GM18517 (cell line): ENCODE measurements at regions not wholly inside any gene's neighbourhood (a gene's known extent, or its start where the extent isn't known, plus 50 kb on each side); places are given as distances from the start of the nearest gene placed in this dataset.

Experiments used
- ATAC-seq: cut with Tn5 transposase; IDR thresholded peaks from one replicate; pipeline ENCODE4 v1.9.1; 2021; ENCODE audit warnings: mild to moderate bottlenecking, moderate library complexity; ENCODE audit not compliant: unreplicated experiment

GRCh38 chr10:129106314-129106713 lies 360.7 kb upstream of the MGMT start:
- ATAC-seq: no peak

GRCh38 chr10:129107525-129107924 lies 359.5 kb upstream of the MGMT start:
- ATAC-seq: no peak

- no peak for ATAC-seq
These were observed 358.7 kb upstream of the MGMT start for GRCh38 chr10:129108378-129108777.

GRCh38 chr10:129108994-129109393 lies 358.0 kb upstream of the MGMT start:
- no peak for ATAC-seq

GRCh38 chr10:129110780-129111179 lies 356.3 kb upstream of the MGMT start:
- no peak for ATAC-seq

- ATAC-seq: no peak
These were observed 355.1 kb upstream of the MGMT start for GRCh38 chr10:129111922-129112321.

- no peak for ATAC-seq
These were observed 352.5 kb upstream of the MGMT start for GRCh38 chr10:129114588-129114987.

GRCh38 chr10:129116371-129116770 lies 350.7 kb upstream of the MGMT start:
- ATAC-seq: no peak

- ATAC-seq: no peak
These were observed 346.6 kb upstream of the MGMT start for GRCh38 chr10:129120441-129120840.

- no peak for ATAC-seq
These were observed 344.2 kb upstream of the MGMT start for GRCh38 chr10:129122846-129123245.

GRCh38 chr10:129123428-129123827 lies 343.6 kb upstream of the MGMT start:
- no peak for ATAC-seq

GRCh38 chr10:129126982-129127381 lies 340.1 kb upstream of the MGMT start:
- no peak for ATAC-seq

GRCh38 chr10:129131457-129132132 lies 335.4 kb upstream of the MGMT start:
- no peak for ATAC-seq

- no peak for ATAC-seq
These were observed 333.2 kb upstream of the MGMT start for GRCh38 chr10:129133856-129134255.

GRCh38 chr10:129134371-129134770 lies 332.7 kb upstream of the MGMT start:
- ATAC-seq: no peak

GRCh38 chr10:129135624-129136023 lies 331.4 kb upstream of the MGMT start:
- ATAC-seq: no peak

GRCh38 chr10:129136074-129136473 lies 331.0 kb upstream of the MGMT start:
- ATAC-seq: no peak

GRCh38 chr10:129136951-129137350 lies 330.1 kb upstream of the MGMT start:
- ATAC-seq: no peak

GRCh38 chr10:129140921-129141885 lies 325.8 kb upstream of the MGMT start:
- ATAC-seq: no peak

- ATAC-seq: no peak
These were observed 315.8 kb upstream of the MGMT start for GRCh38 chr10:129151281-129151680.

GRCh38 chr10:129156406-129156805 lies 310.6 kb upstream of the MGMT start:
- ATAC-seq: no peak

GRCh38 chr10:129157185-129157584 lies 309.9 kb upstream of the MGMT start:
- no peak for ATAC-seq
